NCI-H510A (cell line): ENCODE measurements at regions not wholly inside any gene's neighbourhood (a gene's known extent, or its start where the extent isn't known, plus 50 kb on each side); places are given as distances from the start of the nearest gene placed in this dataset.
A peak's percentile ranks its signal among the peaks of the same experiment; 100 is the strongest.

ENCODE experiments used
- DNase-seq: peaks from one replicate; lab custom pipeline; 2025; lab: John Stamatoyannopoulos, UW

- DNase-seq, result no peak
Measured at GRCh38 chr22:27566602-27567001, 235.0 kb downstream of the MN1 start.

GRCh38 chr22:27568265-27568664 is 233.3 kb downstream of the MN1 start:
- no peak for DNase-seq

GRCh38 chr22:27571463-27572277 is 229.9 kb downstream of the MN1 start:
- DNase-seq, result no peak

GRCh38 chr22:27572278-27572666 is 229.3 kb downstream of the MN1 start:
- DNase-seq, result no peak

- DNase-seq, result no peak
Measured at GRCh38 chr22:27573280-27574001, 228.1 kb downstream of the MN1 start.

GRCh38 chr22:27574002-27574366 is 227.6 kb downstream of the MN1 start:
- no peak for DNase-seq

- DNase-seq, result no peak
Measured at GRCh38 chr22:27574651-27575050, 226.9 kb downstream of the MN1 start.

- no peak for DNase-seq
Measured at GRCh38 chr22:27575348-27575747, 226.2 kb downstream of the MN1 start.

- DNase-seq, result no peak
Measured at GRCh38 chr22:27576413-27576812, 225.1 kb downstream of the MN1 start.

- DNase-seq, result no peak
Measured at GRCh38 chr22:27576815-27577573, 224.6 kb downstream of the MN1 start.

GRCh38 chr22:27577574-27577969 is 224.0 kb downstream of the MN1 start:
- DNase-seq, result no peak

- no peak for DNase-seq
Measured at GRCh38 chr22:27578937-27579617, 222.5 kb downstream of the MN1 start.

- no peak for DNase-seq
Measured at GRCh38 chr22:27580311-27580897, 221.2 kb downstream of the MN1 start.

- DNase-seq, result no peak
Measured at GRCh38 chr22:27581236-27581635, 220.3 kb downstream of the MN1 start.

GRCh38 chr22:27581688-27582087 is 219.9 kb downstream of the MN1 start:
- no peak for DNase-seq

GRCh38 chr22:27583856-27584255 is 217.7 kb downstream of the MN1 start:
- no peak for DNase-seq

GRCh38 chr22:27585141-27585540 is 216.4 kb downstream of the MN1 start:
- DNase-seq, result no peak

- peak; percentile 57 for DNase-seq
Measured at GRCh38 chr22:27588268-27588667, 213.3 kb downstream of the MN1 start.

- DNase-seq, result no peak
Measured at GRCh38 chr22:27588915-27589314, 212.6 kb downstream of the MN1 start.

GRCh38 chr22:27591060-27591459 is 210.5 kb downstream of the MN1 start:
- DNase-seq, result no peak

- no peak for DNase-seq
Measured at GRCh38 chr22:27593378-27593777, 208.2 kb downstream of the MN1 start.

- DNase-seq, result no peak
Measured at GRCh38 chr22:27594020-27594419, 207.5 kb downstream of the MN1 start.
